Calu3 (cell line): ENCODE measurements at regions not wholly inside any gene's neighbourhood (a gene's known extent, or its start where the extent isn't known, plus 50 kb on each side); places are given as distances from the start of the nearest gene placed in this dataset.

Experiments used
- BruUV-seq: library from RNA; stranded (reverse); fragments of 400-500 nt; replicated peaks from 2 replicates; lab custom pipeline; 2021; lab: Mats Ljungman, UMichigan
- CTCF ChIA-PET: fragments of 300-600 bp; sonication (Branson Sonifier 250); formaldehyde crosslinking; loops from one replicate; lab custom pipeline; 2022; ENCODE audit warnings: antibody characterized with exemption; lab: Charles Lee
- DNase-seq: peaks from one replicate; pipeline ENCODE4 v3.0.0; 2022
- H3K27ac Mint-ChIP-seq: one replicate; pipeline ENCODE4 v1.8.0; 2022; ENCODE audit warnings: mixed read lengths; ENCODE audit not compliant: unreplicated experiment
- H3K27me3 Mint-ChIP-seq: one replicate; pipeline ENCODE4 v1.8.0; 2022; ENCODE audit warnings: mixed read lengths; ENCODE audit not compliant: unreplicated experiment
- H3K36me3 Mint-ChIP-seq: one replicate; pipeline ENCODE4 v1.8.0; 2022; ENCODE audit warnings: mild to moderate bottlenecking, moderate library complexity, mixed read lengths; ENCODE audit not compliant: insufficient read depth, unreplicated experiment
- H3K4me1 Mint-ChIP-seq: one replicate; pipeline ENCODE4 v1.8.0; 2022; ENCODE audit warnings: mild to moderate bottlenecking, low read depth, mixed read lengths; ENCODE audit not compliant: unreplicated experiment
- H3K4me3 Mint-ChIP-seq: one replicate; pipeline ENCODE4 v1.8.0; 2022; ENCODE audit warnings: mild to moderate bottlenecking, low read depth, moderate library complexity, mixed read lengths; ENCODE audit not compliant: unreplicated experiment
- H3K9me3 Mint-ChIP-seq: one replicate; pipeline ENCODE4 v1.8.0; 2022; ENCODE audit warnings: low read depth, mixed read lengths; ENCODE audit not compliant: unreplicated experiment
- intact Hi-C: fragments of 100-400 bp; cut with micrococcal nuclease; formaldehyde crosslinking; loops from one replicate; pipeline ENCODE4 v1.10.0; 2022; ENCODE audit not compliant: unreplicated experiment
- TF ChIP-seq, protein P1 (sequence below): fragments of 200-600 bp; IDR thresholded peaks from one replicate; pipeline ENCODE4 v1.8.0; 2022; ENCODE audit warnings: antibody characterized with exemption; ENCODE audit not compliant: unreplicated experiment

DNA sequence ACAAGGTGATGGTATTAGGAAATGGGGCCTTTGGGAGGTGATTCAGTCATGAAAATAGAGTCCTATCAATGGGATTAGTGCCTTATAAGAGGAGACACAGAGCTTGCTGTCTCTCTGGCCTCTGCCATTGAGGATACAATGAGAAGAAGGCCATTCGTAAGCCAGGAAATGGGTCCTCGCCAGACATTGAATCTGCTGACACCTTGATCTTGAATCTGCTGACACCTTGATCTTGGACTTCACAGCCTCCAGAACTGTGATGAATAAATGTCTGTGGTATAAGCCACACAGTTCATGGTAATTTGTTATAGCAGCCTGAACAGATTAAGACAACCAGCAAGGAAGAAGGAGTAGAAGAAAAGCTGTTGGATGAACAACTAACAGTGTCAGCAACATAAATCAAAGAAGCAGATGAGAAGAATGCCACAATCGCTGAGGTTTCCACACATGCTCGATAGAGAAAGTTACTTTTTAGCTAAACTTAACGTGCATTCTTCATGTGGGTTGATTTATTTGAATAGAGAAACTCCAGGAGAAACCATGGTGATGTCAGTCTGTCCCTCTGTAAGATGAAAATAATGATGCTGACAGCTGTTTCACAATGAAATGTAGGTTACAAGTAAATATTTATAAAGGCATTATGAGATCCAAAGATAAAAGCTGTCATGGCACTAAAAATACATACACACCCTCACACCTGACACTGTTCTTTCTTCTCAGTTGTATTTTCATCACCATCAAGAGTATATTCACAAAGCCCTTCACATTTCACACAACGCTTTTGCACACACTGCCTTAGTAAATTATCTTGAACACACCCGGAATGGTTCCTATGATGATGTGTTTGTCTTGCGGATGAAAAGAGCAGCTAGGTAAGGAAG, 153.7 kb upstream of the NCK2 start:
- intact Hi-C loops, result no loop called here
- Mint-ChIP-seq H3K9me3 (peaks cover 5% of the 10 kb centered on the region), H3K27me3 (no peaks in the 10 kb centered on the region), H3K27ac (peak overlapping the region; percentile 89), H3K4me3 (peak overlapping the region; percentile 3), H3K4me1 (peaks cover 52% of the 10 kb centered on the region), H3K36me3 (peaks cover 5% of the 10 kb centered on the region)
- no TSS peak for BruUV-seq
- DNase-seq, result no peak
- CTCF ChIA-PET, result interaction anchor here (0.7 to 1.4 kb wide), 3 partner anchors 8 to 155 kb away, joined by 3 to 8 read pairs (median 3); no protein-coding TSS in a partner anchor
- TF ChIP-seq, protein P1, sequence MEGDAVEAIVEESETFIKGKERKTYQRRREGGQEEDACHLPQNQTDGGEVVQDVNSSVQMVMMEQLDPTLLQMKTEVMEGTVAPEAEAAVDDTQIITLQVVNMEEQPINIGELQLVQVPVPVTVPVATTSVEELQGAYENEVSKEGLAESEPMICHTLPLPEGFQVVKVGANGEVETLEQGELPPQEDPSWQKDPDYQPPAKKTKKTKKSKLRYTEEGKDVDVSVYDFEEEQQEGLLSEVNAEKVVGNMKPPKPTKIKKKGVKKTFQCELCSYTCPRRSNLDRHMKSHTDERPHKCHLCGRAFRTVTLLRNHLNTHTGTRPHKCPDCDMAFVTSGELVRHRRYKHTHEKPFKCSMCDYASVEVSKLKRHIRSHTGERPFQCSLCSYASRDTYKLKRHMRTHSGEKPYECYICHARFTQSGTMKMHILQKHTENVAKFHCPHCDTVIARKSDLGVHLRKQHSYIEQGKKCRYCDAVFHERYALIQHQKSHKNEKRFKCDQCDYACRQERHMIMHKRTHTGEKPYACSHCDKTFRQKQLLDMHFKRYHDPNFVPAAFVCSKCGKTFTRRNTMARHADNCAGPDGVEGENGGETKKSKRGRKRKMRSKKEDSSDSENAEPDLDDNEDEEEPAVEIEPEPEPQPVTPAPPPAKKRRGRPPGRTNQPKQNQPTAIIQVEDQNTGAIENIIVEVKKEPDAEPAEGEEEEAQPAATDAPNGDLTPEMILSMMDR, result no peak

DNA sequence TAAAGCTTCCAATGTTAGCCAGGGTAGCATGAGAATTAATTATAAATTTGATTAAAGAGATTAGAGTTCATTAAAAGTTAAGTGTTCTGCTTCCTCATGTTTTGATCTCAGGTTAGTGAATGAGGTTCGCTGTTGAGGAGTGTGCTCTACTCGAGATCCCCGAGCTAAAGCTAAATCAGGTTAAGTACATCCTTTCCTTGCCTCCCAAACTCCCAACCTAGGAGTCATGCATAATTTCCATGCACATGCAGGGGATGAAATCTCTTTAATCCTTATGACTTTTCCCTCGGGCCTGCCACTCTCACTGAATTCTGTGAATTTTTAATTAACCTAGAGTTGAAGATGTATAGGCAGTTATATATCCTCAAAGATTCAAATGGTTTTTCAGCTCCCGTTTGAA, 156.1 kb upstream of the NCK2 start:
- Mint-ChIP-seq H3K27ac (no peak overlapping the region), H3K9me3 (peaks cover 10% of the 10 kb centered on the region), H3K27me3 (no peaks in the 10 kb centered on the region), H3K4me3 (no peak overlapping the region), H3K36me3 (peaks cover 5% of the 10 kb centered on the region), H3K4me1 (peaks cover 50% of the 10 kb centered on the region)
- CTCF ChIA-PET, result no interaction called here
- no peak for DNase-seq
- TF ChIP-seq, protein P1, result no peak
- BruUV-seq, result no TSS peak
- intact Hi-C loops, result loop anchor here (10.0 kb wide), 1 partner anchor 336 kb away; no protein-coding TSS in a partner anchor

DNA sequence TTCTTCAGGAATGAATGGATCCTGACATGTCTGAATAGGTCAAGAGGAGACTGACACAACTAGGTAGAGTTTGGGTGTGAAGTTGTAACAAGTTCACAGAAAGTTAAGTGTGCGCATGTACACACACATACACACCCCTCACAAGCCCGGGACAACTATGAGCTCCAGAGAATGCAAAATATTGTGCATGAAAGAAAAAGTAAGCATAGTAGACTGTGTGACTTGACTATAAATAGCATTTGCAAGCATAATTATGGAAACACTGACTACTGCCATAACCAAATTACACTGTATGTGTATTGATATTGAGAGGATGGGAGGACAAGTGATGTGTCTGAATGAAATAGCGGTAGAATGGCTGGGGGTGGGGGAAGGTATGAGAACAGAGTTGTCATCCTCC, 157.1 kb upstream of the NCK2 start:
- TF ChIP-seq, protein P1, result no peak
- H3K4me1 Mint-ChIP-seq, result peaks cover 51% of the 10 kb centered on the region
- H3K9me3 Mint-ChIP-seq, result peaks cover 10% of the 10 kb centered on the region
- no peaks in the 10 kb centered on the region for H3K27me3 Mint-ChIP-seq
- intact Hi-C loops, result loop anchor here (10.0 kb wide), 1 partner anchor 337 kb away; no protein-coding TSS in a partner anchor
- no TSS peak for BruUV-seq
- CTCF ChIA-PET, result no interaction called here
- H3K36me3 Mint-ChIP-seq, result peaks cover 13% of the 10 kb centered on the region
- no peak overlapping the region for H3K27ac Mint-ChIP-seq
- no peak for DNase-seq
- no peak overlapping the region for H3K4me3 Mint-ChIP-seq

- CTCF ChIA-PET, result no interaction called here
- no peak for DNase-seq
- H3K36me3 Mint-ChIP-seq, result peaks cover 8% of the 10 kb centered on the region
Measured at GRCh38 chr2:105584435-105585010, 160.2 kb upstream of the NCK2 start.

More at GRCh38 chr2:105584435-105585010, 160.2 kb upstream of the NCK2 start:
- TF ChIP-seq, protein P1, result no peak
- intact Hi-C loops, result loop anchor here (10.0 kb wide), 1 partner anchor 340 kb away; no protein-coding TSS in a partner anchor
- peak overlapping the region; percentile 96 for H3K27ac Mint-ChIP-seq
- BruUV-seq, result TSS peak; percentile 80
- H3K4me1 Mint-ChIP-seq, result peaks cover 59% of the 10 kb centered on the region
- no peak overlapping the region for H3K4me3 Mint-ChIP-seq
- no peaks in the 10 kb centered on the region for H3K27me3 Mint-ChIP-seq
- peaks cover 9% of the 10 kb centered on the region for H3K9me3 Mint-ChIP-seq
